NCI-H2029 treated with DMSO at 0.1 percent for 48 hours (cell line): ENCODE measurements at regions not wholly inside any gene's neighbourhood (a gene's known extent, or its start where the extent isn't known, plus 50 kb on each side); places are given as distances from the start of the nearest gene placed in this dataset.
A peak's percentile ranks its signal among the peaks of the same experiment; 100 is the strongest.
"Not testable (repeated sequence)": the region's sequence is repeated elsewhere in the genome, so short reads cannot be mapped to it uniquely, and the experiment has no call there.

Source experiments
- DNase-seq: peaks from one replicate; lab custom pipeline; 2025; lab: John Stamatoyannopoulos, UW

GRCh38 chr5:101647861-101648260 is 648.2 kb downstream of the SLCO4C1 start:
- no peak for DNase-seq

- no peak for DNase-seq
These were observed 652.3 kb downstream of the SLCO4C1 start for GRCh38 chr5:101643794-101644193.

- DNase-seq: no peak
These were observed 658.5 kb downstream of the SLCO4C1 start for GRCh38 chr5:101637599-101637998.

GRCh38 chr5:101627770-101628169 is 668.3 kb downstream of the SLCO4C1 start:
- DNase-seq: not testable (repeated sequence)

GRCh38 chr5:101626572-101626971 is 669.5 kb downstream of the SLCO4C1 start:
- no peak for DNase-seq

GRCh38 chr5:101611039-101611438 is 685.0 kb downstream of the SLCO4C1 start:
- no peak for DNase-seq

GRCh38 chr5:101608322-101608721 is 687.8 kb downstream of the SLCO4C1 start:
- DNase-seq: no peak

- no peak for DNase-seq
These were observed 690.4 kb downstream of the SLCO4C1 start for GRCh38 chr5:101605700-101606099.

- DNase-seq: no peak
These were observed 695.5 kb downstream of the SLCO4C1 start for GRCh38 chr5:101600614-101601013.

GRCh38 chr5:101590384-101590783 is 687.3 kb upstream of the ST8SIA4 start:
- no peak for DNase-seq

- DNase-seq: no peak
These were observed 682.3 kb upstream of the ST8SIA4 start for GRCh38 chr5:101585366-101585765.

- DNase-seq: no peak
These were observed 677.5 kb upstream of the ST8SIA4 start for GRCh38 chr5:101580591-101580990.

GRCh38 chr5:101574017-101574416 is 670.9 kb upstream of the ST8SIA4 start:
- no peak for DNase-seq

GRCh38 chr5:101561018-101561417 is 657.9 kb upstream of the ST8SIA4 start:
- DNase-seq: peak; percentile 0

GRCh38 chr5:101543780-101544179 is 640.7 kb upstream of the ST8SIA4 start:
- DNase-seq: no peak

- DNase-seq: no peak
These were observed 636.2 kb upstream of the ST8SIA4 start for GRCh38 chr5:101539315-101539714.

- DNase-seq: no peak
These were observed 632.5 kb upstream of the ST8SIA4 start for GRCh38 chr5:101535626-101536025.

- no peak for DNase-seq
These were observed 631.5 kb upstream of the ST8SIA4 start for GRCh38 chr5:101534491-101535110.

GRCh38 chr5:101532430-101532829 is 629.3 kb upstream of the ST8SIA4 start:
- DNase-seq: no peak

- DNase-seq: no peak
These were observed 627.9 kb upstream of the ST8SIA4 start for GRCh38 chr5:101531026-101531425.

- not testable (repeated sequence) for DNase-seq
These were observed 626.0 kb upstream of the ST8SIA4 start for GRCh38 chr5:101529094-101529493.

GRCh38 chr5:101520417-101520816 is 617.3 kb upstream of the ST8SIA4 start:
- no peak for DNase-seq

- no peak for DNase-seq
These were observed 614.7 kb upstream of the ST8SIA4 start for GRCh38 chr5:101517795-101518194.

GRCh38 chr5:101515721-101516120 is 612.6 kb upstream of the ST8SIA4 start:
- no peak for DNase-seq
